Neural progenitor cell (in vitro differentiated cells): ENCODE measurements at regions not wholly inside any gene's neighbourhood (a gene's known extent, or its start where the extent isn't known, plus 50 kb on each side); places are given as distances from the start of the nearest gene placed in this dataset.

Experiments
- DNase-seq: peaks from one replicate; pipeline ENCODE4 v3.0.0-alpha.2; 2016; ENCODE audit warnings: low spot score
- H2AFZ ChIP-seq: fragments of 200-600 bp; sonication (generic); replicated peaks from 2 replicates; pipeline ENCODE4 v1.6.1; 2016; ENCODE audit warnings: antibody characterized with exemption
- H3F3A ChIP-seq: fragments of 200-600 bp; sonication (generic); 2 replicates; pipeline ENCODE4 v1.6.1; 2016; ENCODE audit warnings: antibody characterized with exemption, low read depth
- H3K27ac ChIP-seq: fragments of 200-600 bp; sonication (generic); 2 replicates; pipeline ENCODE4 v1.5.1; 2016; ENCODE audit warnings: mild to moderate bottlenecking
- H3K27me3 ChIP-seq: fragments of 200-600 bp; sonication (generic); 2 replicates; pipeline ENCODE4 v1.6.1; 2016; ENCODE audit warnings: mild to moderate bottlenecking, moderate library complexity
- H3K36me3 ChIP-seq: fragments of 200-600 bp; sonication (generic); 2 replicates; pipeline ENCODE4 v1.5.1; 2016
- H3K4me1 ChIP-seq: fragments of 200-600 bp; sonication (generic); 2 replicates; pipeline ENCODE4 v1.6.1; 2016; ENCODE audit warnings: mixed run types
- H3K4me2 ChIP-seq: fragments of 200-600 bp; sonication (generic); 2 replicates; pipeline ENCODE4 v1.6.1; 2016
- H3K4me3 ChIP-seq: fragments of 200-600 bp; sonication (generic); 2 replicates; pipeline ENCODE4 v1.5.1; 2016
- H3K79me2 ChIP-seq: fragments of 200-600 bp; sonication (generic); 2 replicates; pipeline ENCODE4 v1.6.1; 2016; ENCODE audit warnings: low read depth
- H3K9ac ChIP-seq: fragments of 200-600 bp; sonication (generic); 2 replicates; pipeline ENCODE4 v1.6.1; 2016
- H3K9me3 ChIP-seq: fragments of 200-600 bp; sonication (generic); 2 replicates; pipeline ENCODE4 v1.5.1; 2016; ENCODE audit warnings: low read depth
- H4K20me1 ChIP-seq: fragments of 200-600 bp; sonication (generic); 2 replicates; pipeline ENCODE4 v1.6.1; 2016; ENCODE audit warnings: low read depth
- H3K27ac Mint-ChIP-seq: 3 replicates; pipeline ENCODE4 v1.8.0; 2021; ENCODE audit warnings: mixed read lengths
- H3K27me3 Mint-ChIP-seq: 2 replicates; pipeline ENCODE4 v1.8.0; 2022; ENCODE audit warnings: low read depth, mild to moderate bottlenecking, inconsistent platforms, moderate library complexity, mixed read lengths; ENCODE audit not compliant: insufficient read depth
- H3K36me3 Mint-ChIP-seq: 3 replicates; pipeline ENCODE4 v1.8.0; 2021; ENCODE audit warnings: mixed read lengths
- H3K4me1 Mint-ChIP-seq: 3 replicates; pipeline ENCODE4 v1.8.0; 2021; ENCODE audit warnings: mixed read lengths
- H3K4me3 Mint-ChIP-seq: 3 replicates; pipeline ENCODE4 v1.8.0; 2021; ENCODE audit warnings: mild to moderate bottlenecking, moderate library complexity, mixed read lengths
- H3K9me3 Mint-ChIP-seq: 3 replicates; pipeline ENCODE4 v1.8.0; 2020; ENCODE audit warnings: mixed read lengths
- CTCF ChIP-seq: fragments of 200-600 bp; sonication (generic); IDR thresholded peaks from 2 replicates; pipeline ENCODE4 v1.5.1; 2017; ENCODE audit warnings: antibody characterized with exemption, mild to moderate bottlenecking
- EZH2 ChIP-seq: fragments of 200-600 bp; sonication (generic); IDR thresholded peaks from 2 replicates; pipeline ENCODE4 v1.6.1; 2017; ENCODE audit warnings: antibody characterized with exemption, mild to moderate bottlenecking, moderate library complexity
- EZH2phosphoT487 ChIP-seq: fragments of 200-600 bp; sonication (generic); IDR thresholded peaks from 2 replicates; pipeline ENCODE4 v1.6.1; 2017; ENCODE audit warnings: antibody characterized with exemption

GRCh38 chr1:184908506-184908905 is 65.8 kb downstream of the NIBAN1 start:
- Histone ChIP-seq H3K27ac (no peak overlapping the region), H3K36me3 (no peaks in the 10 kb centered on the region), H3F3A (no peaks in the 10 kb centered on the region), H3K9ac (no peak overlapping the region), H3K27me3 (no peaks in the 10 kb centered on the region), H2AFZ (no peak overlapping the region), H3K4me2 (no peak overlapping the region), H3K9me3 (no peaks in the 10 kb centered on the region), H4K20me1 (no peaks in the 10 kb centered on the region), H3K4me3 (no peak overlapping the region), H3K4me1 (no peaks in the 10 kb centered on the region), H3K79me2 (no peaks in the 10 kb centered on the region)
- H3K36me3 Mint-ChIP-seq, result no peaks in the 10 kb centered on the region
- DNase-seq, result no peak
- H3K4me3 Mint-ChIP-seq, result no peak overlapping the region
- peaks cover 3% of the 10 kb centered on the region for H3K9me3 Mint-ChIP-seq
- no peak overlapping the region for H3K27ac Mint-ChIP-seq
- H3K4me1 Mint-ChIP-seq, result peaks cover 10% of the 10 kb centered on the region
- no peaks in the 10 kb centered on the region for H3K27me3 Mint-ChIP-seq
- TF ChIP-seq EZH2phosphoT487 (no peak), EZH2 (no peak), CTCF (no peak)

- Mint-ChIP-seq H3K9me3 (peaks cover 3% of the 10 kb centered on the region), H3K4me1 (peaks cover 10% of the 10 kb centered on the region), H3K27me3 (no peaks in the 10 kb centered on the region), H3K36me3 (no peaks in the 10 kb centered on the region), H3K27ac (no peak overlapping the region), H3K4me3 (no peak overlapping the region)
- Histone ChIP-seq H3K4me1 (no peaks in the 10 kb centered on the region), H4K20me1 (no peaks in the 10 kb centered on the region), H3F3A (no peaks in the 10 kb centered on the region), H3K4me3 (no peak overlapping the region), H3K27me3 (no peaks in the 10 kb centered on the region), H3K79me2 (no peaks in the 10 kb centered on the region), H3K27ac (no peak overlapping the region), H2AFZ (no peak overlapping the region), H3K9ac (no peak overlapping the region), H3K36me3 (no peaks in the 10 kb centered on the region), H3K9me3 (no peaks in the 10 kb centered on the region), H3K4me2 (no peak overlapping the region)
- TF ChIP-seq EZH2phosphoT487 (no peak), CTCF (no peak), EZH2 (no peak)
- no peak for DNase-seq
Observed at GRCh38 chr1:184907500-184907899, 66.8 kb downstream of the NIBAN1 start.

GRCh38 chr1:184906761-184907160 is 67.5 kb downstream of the NIBAN1 start:
- no peak for DNase-seq
- peaks cover 3% of the 10 kb centered on the region for H3K9me3 Mint-ChIP-seq
- H3K27me3 Mint-ChIP-seq, result no peaks in the 10 kb centered on the region

GRCh38 chr1:184905601-184906322 is 68.5 kb downstream of the NIBAN1 start:
- H3K4me1 ChIP-seq, result peaks cover 4% of the 10 kb centered on the region
- H2AFZ ChIP-seq, result no peak overlapping the region
- H3F3A ChIP-seq, result no peaks in the 10 kb centered on the region
- Mint-ChIP-seq H3K36me3 (no peaks in the 10 kb centered on the region), H3K4me3 (no peak overlapping the region), H3K27ac (no peak overlapping the region), H3K9me3 (peaks cover 3% of the 10 kb centered on the region), H3K27me3 (no peaks in the 10 kb centered on the region), H3K4me1 (peaks cover 9% of the 10 kb centered on the region)
- H3K4me2 ChIP-seq, result no peak overlapping the region
- H3K4me3 ChIP-seq, result no peak overlapping the region
- H3K27me3 ChIP-seq, result no peaks in the 10 kb centered on the region
- no peak overlapping the region for H3K27ac ChIP-seq
- no peak for TF ChIP-seq EZH2
- no peak for TF ChIP-seq EZH2phosphoT487
- no peak for TF ChIP-seq CTCF
- no peaks in the 10 kb centered on the region for H3K79me2 ChIP-seq
- no peaks in the 10 kb centered on the region for H3K36me3 ChIP-seq
- H3K9me3 ChIP-seq, result no peaks in the 10 kb centered on the region
- H4K20me1 ChIP-seq, result no peaks in the 10 kb centered on the region
- DNase-seq, result no peak
- H3K9ac ChIP-seq, result no peak overlapping the region

More at GRCh38 chr1:184906761-184907160, 67.5 kb downstream of the NIBAN1 start:
- H3K36me3 ChIP-seq, result no peaks in the 10 kb centered on the region
- Mint-ChIP-seq H3K4me1 (peaks cover 10% of the 10 kb centered on the region), H3K27ac (no peak overlapping the region), H3K36me3 (no peaks in the 10 kb centered on the region), H3K4me3 (no peak overlapping the region)
- no peak for TF ChIP-seq EZH2
- H3F3A ChIP-seq, result no peaks in the 10 kb centered on the region
- H4K20me1 ChIP-seq, result no peaks in the 10 kb centered on the region
- H3K27me3 ChIP-seq, result no peaks in the 10 kb centered on the region
- H2AFZ ChIP-seq, result no peak overlapping the region
- H3K4me3 ChIP-seq, result no peak overlapping the region
- no peaks in the 10 kb centered on the region for H3K79me2 ChIP-seq
- no peak overlapping the region for H3K27ac ChIP-seq
- H3K9me3 ChIP-seq, result no peaks in the 10 kb centered on the region
- no peaks in the 10 kb centered on the region for H3K4me1 ChIP-seq
- no peak overlapping the region for H3K4me2 ChIP-seq
- no peak overlapping the region for H3K9ac ChIP-seq
